ENCODE measurements at regions not wholly inside any gene's neighbourhood (a gene's known extent, or its start where the extent isn't known, plus 50 kb on each side); places are given as distances from the start of the nearest gene placed in this dataset.
A peak's percentile ranks its signal among the peaks of the same experiment; 100 is the strongest.

DNA sequence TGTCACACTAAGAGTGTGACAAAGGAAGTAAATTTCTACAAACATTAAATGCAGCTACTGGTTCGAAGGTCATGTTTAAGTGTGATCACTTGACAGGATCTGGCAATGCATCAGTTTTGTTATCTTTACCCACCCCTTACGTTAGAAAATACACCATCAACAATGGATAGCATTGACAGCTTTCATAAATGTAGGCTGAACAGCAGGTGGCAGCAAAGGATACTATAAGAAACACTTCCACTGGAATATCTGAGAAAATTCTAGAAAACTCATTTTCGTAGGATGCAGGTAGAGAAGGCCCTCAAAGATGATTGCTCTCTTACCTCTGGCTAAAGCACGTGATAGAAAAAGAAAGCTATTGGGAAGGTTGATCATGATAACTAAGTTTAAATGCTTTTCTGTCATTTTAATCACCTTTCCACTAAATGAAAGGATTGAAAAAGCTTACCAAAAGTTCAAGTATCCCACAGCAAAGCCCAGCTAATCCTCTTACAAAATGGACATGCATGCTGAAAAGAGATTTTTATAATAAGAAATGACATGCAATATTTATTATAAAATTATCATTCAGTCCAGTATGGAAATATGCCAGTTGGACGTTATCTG lies 292.5 kb downstream of the PARP8 start:
- TF ChIP-seq, protein P1, sequence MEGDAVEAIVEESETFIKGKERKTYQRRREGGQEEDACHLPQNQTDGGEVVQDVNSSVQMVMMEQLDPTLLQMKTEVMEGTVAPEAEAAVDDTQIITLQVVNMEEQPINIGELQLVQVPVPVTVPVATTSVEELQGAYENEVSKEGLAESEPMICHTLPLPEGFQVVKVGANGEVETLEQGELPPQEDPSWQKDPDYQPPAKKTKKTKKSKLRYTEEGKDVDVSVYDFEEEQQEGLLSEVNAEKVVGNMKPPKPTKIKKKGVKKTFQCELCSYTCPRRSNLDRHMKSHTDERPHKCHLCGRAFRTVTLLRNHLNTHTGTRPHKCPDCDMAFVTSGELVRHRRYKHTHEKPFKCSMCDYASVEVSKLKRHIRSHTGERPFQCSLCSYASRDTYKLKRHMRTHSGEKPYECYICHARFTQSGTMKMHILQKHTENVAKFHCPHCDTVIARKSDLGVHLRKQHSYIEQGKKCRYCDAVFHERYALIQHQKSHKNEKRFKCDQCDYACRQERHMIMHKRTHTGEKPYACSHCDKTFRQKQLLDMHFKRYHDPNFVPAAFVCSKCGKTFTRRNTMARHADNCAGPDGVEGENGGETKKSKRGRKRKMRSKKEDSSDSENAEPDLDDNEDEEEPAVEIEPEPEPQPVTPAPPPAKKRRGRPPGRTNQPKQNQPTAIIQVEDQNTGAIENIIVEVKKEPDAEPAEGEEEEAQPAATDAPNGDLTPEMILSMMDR (conservative IDR thresholded peaks at IDR 0.05; ENCODE audit: low read depth, low read length) = peak; percentile 74
- TF ChIP-seq EZH2 (IDR thresholded peaks at IDR 0.05; ENCODE audit: borderline replicate concordance, low read depth, low read length, poor library complexity, severe bottlenecking) = no peak
